ENCODE measurements at regions not wholly inside any gene's neighbourhood (a gene's known extent, or its start where the extent isn't known, plus 50 kb on each side); places are given as distances from the start of the nearest gene placed in this dataset.
"Not testable (repeated sequence)": the region's sequence is repeated elsewhere in the genome, so short reads cannot be mapped to it uniquely, and the experiment has no call there.

- H3K18ac ChIP-seq (ENCODE audit: low read length), result no peak overlapping the region
- no peak overlapping the region for H3K14ac ChIP-seq (ENCODE audit: low read length)
- H2AK5ac ChIP-seq (ENCODE audit: low read depth, low read length), result no peak overlapping the region
- no peak overlapping the region for H2BK120ac ChIP-seq (ENCODE audit: low read depth, low read length)
- H2BK5ac ChIP-seq (ENCODE audit: low read length), result no peak overlapping the region
- H2BK12ac ChIP-seq (ENCODE audit: low read length), result no peak overlapping the region
- H3K9ac ChIP-seq (ENCODE audit: low read depth, low read length, poor library complexity), result no peak overlapping the region
- H3K9me3 ChIP-seq (replicated peaks in 1 of 2; ENCODE audit: control insufficient read depth in 2 of 2, insufficient read depth in 1 of 2, low read depth in 1 of 2, low read length in 2 of 2), result no peaks in the 10 kb centered on the region
- WGBS, 2 donors (ENCODE audit: extremely low coverage in 2 of 2, insufficient read length in 2 of 2, insufficient replicate concordance in 1 of 2), result no CpG with 5 or more reads among the region's 1 CpG
- H2BK15ac ChIP-seq (ENCODE audit: low read length), result no peak overlapping the region
- H3K79me1 ChIP-seq (ENCODE audit: low read depth, low read length), result no peaks in the 10 kb centered on the region
- no peaks in the 10 kb centered on the region for H3K36me3 ChIP-seq (replicated peaks in 1 of 2; ENCODE audit: control insufficient read depth in 2 of 2, insufficient read depth in 2 of 2, low read length in 2 of 2)
- no peak overlapping the region for H3K23ac ChIP-seq (ENCODE audit: low read depth, low read length, poor library complexity)
- H4K91ac ChIP-seq (ENCODE audit: low read depth, low read length, poor library complexity), result no peak overlapping the region
- H3K27ac ChIP-seq (replicated peaks; ENCODE audit: low read length), result no peak overlapping the region
- H3K4me3 ChIP-seq (ENCODE audit: low read length in 2 of 2), result no peak overlapping the region
- H3K4ac ChIP-seq (ENCODE audit: low read length), result no peak overlapping the region
- no peak overlapping the region for H2AFZ ChIP-seq (ENCODE audit: low read length)
- DNase-seq (ENCODE audit: low spot score), result no peak
- no peaks in the 10 kb centered on the region for H3K27me3 ChIP-seq (ENCODE audit: control insufficient read depth in 3 of 3, insufficient read depth in 3 of 3, low read depth in 1 of 3, low read length in 3 of 3)
- H3K4me1 ChIP-seq (ENCODE audit: control insufficient read depth in 2 of 2, insufficient read depth in 1 of 2, low read depth in 1 of 2, low read length in 2 of 2), result peaks cover 0 to 4% of the 10 kb centered on the region in 2 donors
- H4K8ac ChIP-seq (ENCODE audit: low read depth, low read length), result no peak overlapping the region
- no peak overlapping the region for H3K4me2 ChIP-seq (ENCODE audit: insufficient read depth, low read length, poor library complexity, severe bottlenecking)
These were observed 315.4 kb upstream of the KITLG start for GRCh38 chr12:88895634-88896033.

- Histone ChIP-seq H2AK5ac (ENCODE audit: low read depth, low read length) (no peak overlapping the region), H3K4me1 (ENCODE audit: control insufficient read depth in 2 of 2, insufficient read depth in 1 of 2, low read depth in 1 of 2, low read length in 2 of 2) (peaks cover 0 to 4% of the 10 kb centered on the region in 2 donors), H4K8ac (ENCODE audit: low read depth, low read length) (no peak overlapping the region), H2BK15ac (ENCODE audit: low read length) (no peak overlapping the region), H3K18ac (ENCODE audit: low read length) (no peak overlapping the region), H4K91ac (ENCODE audit: low read depth, low read length, poor library complexity) (no peak overlapping the region), H3K27me3 (ENCODE audit: control insufficient read depth in 3 of 3, insufficient read depth in 3 of 3, low read depth in 1 of 3, low read length in 3 of 3) (no peaks in the 10 kb centered on the region), H3K4me3 (ENCODE audit: low read length in 2 of 2) (no peak overlapping the region), H2BK12ac (ENCODE audit: low read length) (no peak overlapping the region), H2BK120ac (ENCODE audit: low read depth, low read length) (no peak overlapping the region), H3K4ac (ENCODE audit: low read length) (no peak overlapping the region), H2AFZ (ENCODE audit: low read length) (no peak overlapping the region), H3K9me3 (replicated peaks in 1 of 2; ENCODE audit: control insufficient read depth in 2 of 2, insufficient read depth in 1 of 2, low read depth in 1 of 2, low read length in 2 of 2) (no peaks in the 10 kb centered on the region), H3K9ac (ENCODE audit: low read depth, low read length, poor library complexity) (no peak overlapping the region), H3K27ac (replicated peaks; ENCODE audit: low read length) (no peak overlapping the region), H3K4me2 (ENCODE audit: insufficient read depth, low read length, poor library complexity, severe bottlenecking) (no peak overlapping the region), H3K36me3 (replicated peaks in 1 of 2; ENCODE audit: control insufficient read depth in 2 of 2, insufficient read depth in 2 of 2, low read length in 2 of 2) (no peaks in the 10 kb centered on the region), H3K14ac (ENCODE audit: low read length) (no peak overlapping the region), H3K79me1 (ENCODE audit: low read depth, low read length) (no peaks in the 10 kb centered on the region), H2BK5ac (ENCODE audit: low read length) (no peak overlapping the region), H3K23ac (ENCODE audit: low read depth, low read length, poor library complexity) (no peak overlapping the region)
- DNase-seq (ENCODE audit: low spot score), result no peak
- WGBS, 2 donors (ENCODE audit: extremely low coverage in 2 of 2, insufficient read length in 2 of 2, insufficient replicate concordance in 1 of 2), result no CpG with 5 or more reads among the region's 3 CpGs
These were observed 313.5 kb upstream of the KITLG start for GRCh38 chr12:88893801-88894200.

GRCh38 chr12:88891434-88891833 is 311.2 kb upstream of the KITLG start:
- not testable (repeated sequence) for H2BK120ac ChIP-seq (ENCODE audit: low read depth, low read length); H3K79me1 ChIP-seq (ENCODE audit: low read depth, low read length); H2BK15ac ChIP-seq (ENCODE audit: low read length); H2BK12ac ChIP-seq (ENCODE audit: low read length); H3K4me2 ChIP-seq (ENCODE audit: insufficient read depth, low read length, poor library complexity, severe bottlenecking); H3K4me1 ChIP-seq (ENCODE audit: control insufficient read depth in 2 of 2, insufficient read depth in 1 of 2, low read depth in 1 of 2, low read length in 2 of 2); H3K14ac ChIP-seq (ENCODE audit: low read length); H3K4me3 ChIP-seq (ENCODE audit: low read length in 2 of 2); H3K23ac ChIP-seq (ENCODE audit: low read depth, low read length, poor library complexity); H3K4ac ChIP-seq (ENCODE audit: low read length); H3K36me3 ChIP-seq (replicated peaks in 1 of 2; ENCODE audit: control insufficient read depth in 2 of 2, insufficient read depth in 2 of 2, low read length in 2 of 2); H3K9ac ChIP-seq (ENCODE audit: low read depth, low read length, poor library complexity); H2AK5ac ChIP-seq (ENCODE audit: low read depth, low read length); H3K27me3 ChIP-seq (ENCODE audit: control insufficient read depth in 3 of 3, insufficient read depth in 3 of 3, low read depth in 1 of 3, low read length in 3 of 3); H4K8ac ChIP-seq (ENCODE audit: low read depth, low read length); H3K27ac ChIP-seq (replicated peaks; ENCODE audit: low read length); H2AFZ ChIP-seq (ENCODE audit: low read length); H2BK5ac ChIP-seq (ENCODE audit: low read length); DNase-seq (ENCODE audit: low spot score); H4K91ac ChIP-seq (ENCODE audit: low read depth, low read length, poor library complexity); H3K18ac ChIP-seq (ENCODE audit: low read length); H3K9me3 ChIP-seq (replicated peaks in 1 of 2; ENCODE audit: control insufficient read depth in 2 of 2, insufficient read depth in 1 of 2, low read depth in 1 of 2, low read length in 2 of 2)
- no CpG with 5 or more reads among the region's 11 CpGs for WGBS, 2 donors (ENCODE audit: extremely low coverage in 2 of 2, insufficient read length in 2 of 2, insufficient replicate concordance in 1 of 2)

GRCh38 chr12:88889326-88890110 is 309.2 kb upstream of the KITLG start:
- Histone ChIP-seq H4K8ac (ENCODE audit: low read depth, low read length) (no peak overlapping the region), H3K9me3 (replicated peaks in 1 of 2; ENCODE audit: control insufficient read depth in 2 of 2, insufficient read depth in 1 of 2, low read depth in 1 of 2, low read length in 2 of 2) (no peaks in the 10 kb centered on the region), H2AK5ac (ENCODE audit: low read depth, low read length) (no peak overlapping the region), H3K27me3 (ENCODE audit: control insufficient read depth in 3 of 3, insufficient read depth in 3 of 3, low read depth in 1 of 3, low read length in 3 of 3) (no peaks in the 10 kb centered on the region), H3K14ac (ENCODE audit: low read length) (no peak overlapping the region), H3K9ac (ENCODE audit: low read depth, low read length, poor library complexity) (no peak overlapping the region), H3K23ac (ENCODE audit: low read depth, low read length, poor library complexity) (no peak overlapping the region), H3K18ac (ENCODE audit: low read length) (no peak overlapping the region), H3K79me1 (ENCODE audit: low read depth, low read length) (no peaks in the 10 kb centered on the region), H3K4me1 (ENCODE audit: control insufficient read depth in 2 of 2, insufficient read depth in 1 of 2, low read depth in 1 of 2, low read length in 2 of 2) (no peaks in the 10 kb centered on the region), H3K4me2 (ENCODE audit: insufficient read depth, low read length, poor library complexity, severe bottlenecking) (no peak overlapping the region), H2BK15ac (ENCODE audit: low read length) (no peak overlapping the region), H3K36me3 (replicated peaks in 1 of 2; ENCODE audit: control insufficient read depth in 2 of 2, insufficient read depth in 2 of 2, low read length in 2 of 2) (no peaks in the 10 kb centered on the region), H3K4me3 (ENCODE audit: low read length in 2 of 2) (no peak overlapping the region), H2AFZ (ENCODE audit: low read length) (no peak overlapping the region), H2BK12ac (ENCODE audit: low read length) (no peak overlapping the region), H2BK5ac (ENCODE audit: low read length) (no peak overlapping the region), H2BK120ac (ENCODE audit: low read depth, low read length) (no peak overlapping the region), H3K4ac (ENCODE audit: low read length) (no peak overlapping the region), H3K27ac (replicated peaks; ENCODE audit: low read length) (no peak overlapping the region), H4K91ac (ENCODE audit: low read depth, low read length, poor library complexity) (no peak overlapping the region)
- no CpG with 5 or more reads among the region's 2 CpGs for WGBS, 2 donors (ENCODE audit: extremely low coverage in 2 of 2, insufficient read length in 2 of 2, insufficient replicate concordance in 1 of 2)
- DNase-seq (ENCODE audit: low spot score), result no peak

Data from neuronal stem cell (in vitro differentiated cells).